SU-DHL-6 (cell line): ENCODE measurements at regions not wholly inside any gene's neighbourhood (a gene's known extent, or its start where the extent isn't known, plus 50 kb on each side); places are given as distances from the start of the nearest gene placed in this dataset.

Experiments used
- EZH2phosphoT487 ChIP-seq: fragments of 200-600 bp; sonication (generic), shearing (Covaris generic); conservative IDR thresholded peaks from 2 replicates; pipeline ENCODE4 v1.6.1; 2018; ENCODE audit warnings: mild to moderate bottlenecking, antibody characterized with exemption, low read length, moderate library complexity, mixed read lengths
- TF ChIP-seq, protein P1 (sequence below): fragments of 200-600 bp; sonication (generic); IDR thresholded peaks from one replicate; pipeline ENCODE4 v1.5.1; 2017; ENCODE audit warnings: antibody characterized with exemption, mild to moderate bottlenecking, low read length, moderate library complexity; ENCODE audit not compliant: insufficient read depth, poor library complexity, severe bottlenecking

DNA sequence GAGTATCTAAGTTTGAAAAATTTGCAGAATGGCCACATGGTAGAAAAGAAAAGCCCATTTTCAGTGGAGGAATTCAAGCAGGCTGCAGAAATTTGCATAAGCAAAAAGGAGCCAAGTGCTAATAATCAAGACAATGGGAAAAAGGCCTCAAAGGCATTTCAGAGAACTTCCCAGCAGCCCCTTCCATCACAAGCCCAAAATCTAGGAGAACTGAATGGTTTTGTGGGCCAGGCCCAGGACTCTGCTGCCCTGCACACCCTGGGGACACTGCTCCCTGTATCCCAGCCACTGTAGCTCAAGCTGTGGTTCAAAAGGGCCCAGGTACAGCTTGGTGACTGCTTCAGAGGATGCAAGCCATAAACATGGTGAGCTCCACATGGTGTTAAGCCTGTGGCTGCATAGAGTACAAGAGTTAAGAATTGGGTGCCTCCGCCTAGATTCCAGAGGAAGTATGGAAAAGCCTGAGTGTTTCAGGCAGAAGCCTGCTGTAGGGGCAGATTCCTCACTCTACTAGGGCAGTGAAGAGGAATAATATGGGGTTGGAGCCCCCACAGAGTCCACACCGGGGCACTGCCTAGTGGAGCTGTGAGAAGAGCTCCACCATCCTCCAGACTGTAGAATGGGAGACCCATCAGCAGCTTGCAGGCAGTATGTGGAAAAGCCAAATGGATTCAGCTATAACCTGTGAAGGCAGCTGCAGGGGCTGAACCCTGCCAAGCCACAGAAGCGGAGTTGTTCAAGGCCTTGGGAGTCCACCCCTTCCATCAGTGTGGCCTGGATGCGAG is 720.7 kb upstream of the CTNND2 start:
- TF ChIP-seq, protein P1, sequence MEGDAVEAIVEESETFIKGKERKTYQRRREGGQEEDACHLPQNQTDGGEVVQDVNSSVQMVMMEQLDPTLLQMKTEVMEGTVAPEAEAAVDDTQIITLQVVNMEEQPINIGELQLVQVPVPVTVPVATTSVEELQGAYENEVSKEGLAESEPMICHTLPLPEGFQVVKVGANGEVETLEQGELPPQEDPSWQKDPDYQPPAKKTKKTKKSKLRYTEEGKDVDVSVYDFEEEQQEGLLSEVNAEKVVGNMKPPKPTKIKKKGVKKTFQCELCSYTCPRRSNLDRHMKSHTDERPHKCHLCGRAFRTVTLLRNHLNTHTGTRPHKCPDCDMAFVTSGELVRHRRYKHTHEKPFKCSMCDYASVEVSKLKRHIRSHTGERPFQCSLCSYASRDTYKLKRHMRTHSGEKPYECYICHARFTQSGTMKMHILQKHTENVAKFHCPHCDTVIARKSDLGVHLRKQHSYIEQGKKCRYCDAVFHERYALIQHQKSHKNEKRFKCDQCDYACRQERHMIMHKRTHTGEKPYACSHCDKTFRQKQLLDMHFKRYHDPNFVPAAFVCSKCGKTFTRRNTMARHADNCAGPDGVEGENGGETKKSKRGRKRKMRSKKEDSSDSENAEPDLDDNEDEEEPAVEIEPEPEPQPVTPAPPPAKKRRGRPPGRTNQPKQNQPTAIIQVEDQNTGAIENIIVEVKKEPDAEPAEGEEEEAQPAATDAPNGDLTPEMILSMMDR: no peak
- TF ChIP-seq EZH2phosphoT487: no peak
